Ammon's horn (tissue), 1 donor: ENCODE measurements at regions not wholly inside any gene's neighbourhood (a gene's known extent, or its start where the extent isn't known, plus 50 kb on each side); places are given as distances from the start of the nearest gene placed in this dataset.

Source experiments
- DNase-seq: peaks from one replicate; pipeline ENCODE4 v3.0.0-alpha.2; 2016; ENCODE audit warnings: low spot score

DNA sequence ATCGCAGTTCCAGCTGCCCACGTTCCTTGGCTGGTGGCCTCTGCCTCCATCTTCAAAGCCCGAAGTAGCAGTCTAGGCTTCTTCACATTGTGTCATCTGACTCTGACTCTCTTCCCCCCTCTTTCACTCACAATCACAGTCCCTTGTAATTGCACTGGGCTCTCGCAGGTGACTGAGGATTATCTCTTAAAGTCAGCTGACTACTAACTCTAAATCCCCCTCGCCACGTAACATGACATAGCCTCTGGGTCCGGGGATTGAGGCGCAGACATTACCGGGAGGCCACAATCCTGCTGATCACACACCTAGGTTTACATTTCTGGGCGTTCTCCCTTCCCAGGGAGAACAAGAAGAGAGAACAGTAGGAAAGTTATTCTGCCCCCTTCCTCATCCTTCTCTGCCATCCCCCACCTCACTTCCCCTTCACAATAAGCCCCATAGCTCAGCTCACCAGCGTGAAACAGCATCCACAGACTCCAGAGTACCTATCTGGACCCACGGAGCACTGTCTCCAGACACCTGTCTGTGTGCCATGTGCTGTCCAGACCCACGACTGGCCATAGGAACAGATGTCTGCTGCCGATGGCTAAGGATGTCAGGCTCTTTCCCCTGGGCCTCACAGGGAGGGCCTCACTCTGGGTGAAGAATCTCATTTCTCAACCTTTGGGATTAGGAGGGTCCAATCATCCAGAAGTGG lies 64.3 kb upstream of the FZD7 start:
- DNase-seq: no peak

DNA sequence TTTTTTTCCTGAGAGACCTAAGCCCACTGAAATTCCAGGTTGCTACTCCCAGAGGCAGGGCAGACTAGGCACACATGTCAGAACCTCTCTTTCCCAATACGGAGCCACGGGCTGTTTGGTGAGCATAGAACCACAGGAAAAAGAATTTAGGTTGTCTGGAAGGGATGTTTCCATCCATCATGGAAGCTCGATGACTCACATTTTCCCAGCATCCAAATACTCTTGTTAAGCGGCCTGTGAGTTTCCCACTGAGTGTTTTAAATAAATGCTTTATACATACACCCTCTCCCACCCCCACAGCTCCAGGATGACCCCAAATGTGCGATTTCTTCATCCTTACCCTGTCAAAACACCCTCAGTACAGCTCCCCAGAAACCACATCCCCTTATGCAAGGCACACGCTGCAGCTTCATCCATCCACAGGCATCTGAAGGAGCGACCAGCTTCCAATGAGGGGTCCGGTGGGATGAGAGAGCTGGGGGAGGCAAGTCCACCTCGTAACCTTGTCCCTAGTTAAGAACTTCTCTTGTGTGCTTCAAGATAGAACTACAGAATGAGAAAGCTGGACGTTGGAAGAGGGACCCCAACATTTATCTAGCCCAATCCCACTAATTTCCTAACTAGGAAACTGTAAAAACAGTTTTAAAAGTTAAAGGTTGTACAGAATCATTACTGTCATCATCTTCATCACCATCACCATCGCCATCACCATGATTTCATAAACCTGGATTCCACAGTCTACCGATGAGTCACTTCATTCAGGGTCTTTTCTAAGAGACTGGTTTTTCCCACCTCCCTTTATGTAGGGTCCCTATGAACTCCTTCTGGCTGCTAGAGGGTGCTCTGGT lies 63.5 kb upstream of the FZD7 start:
- no peak for DNase-seq

DNA sequence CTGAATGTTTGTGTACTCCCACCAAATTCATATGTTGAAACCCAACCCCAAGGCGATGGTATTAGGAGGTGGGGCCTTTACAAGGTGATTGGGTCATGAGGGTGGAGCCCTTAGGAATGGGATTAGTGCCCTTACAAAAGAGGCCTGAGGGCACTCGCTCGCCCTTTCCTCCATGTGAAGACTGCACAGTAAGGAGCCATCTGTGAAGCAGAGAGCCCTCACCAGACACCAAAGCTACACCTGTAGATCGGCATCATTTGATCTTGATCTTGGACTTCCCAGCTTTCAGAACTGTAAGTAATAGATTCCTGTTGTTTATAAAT lies 62.9 kb upstream of the FZD7 start:
- DNase-seq: no peak

DNA sequence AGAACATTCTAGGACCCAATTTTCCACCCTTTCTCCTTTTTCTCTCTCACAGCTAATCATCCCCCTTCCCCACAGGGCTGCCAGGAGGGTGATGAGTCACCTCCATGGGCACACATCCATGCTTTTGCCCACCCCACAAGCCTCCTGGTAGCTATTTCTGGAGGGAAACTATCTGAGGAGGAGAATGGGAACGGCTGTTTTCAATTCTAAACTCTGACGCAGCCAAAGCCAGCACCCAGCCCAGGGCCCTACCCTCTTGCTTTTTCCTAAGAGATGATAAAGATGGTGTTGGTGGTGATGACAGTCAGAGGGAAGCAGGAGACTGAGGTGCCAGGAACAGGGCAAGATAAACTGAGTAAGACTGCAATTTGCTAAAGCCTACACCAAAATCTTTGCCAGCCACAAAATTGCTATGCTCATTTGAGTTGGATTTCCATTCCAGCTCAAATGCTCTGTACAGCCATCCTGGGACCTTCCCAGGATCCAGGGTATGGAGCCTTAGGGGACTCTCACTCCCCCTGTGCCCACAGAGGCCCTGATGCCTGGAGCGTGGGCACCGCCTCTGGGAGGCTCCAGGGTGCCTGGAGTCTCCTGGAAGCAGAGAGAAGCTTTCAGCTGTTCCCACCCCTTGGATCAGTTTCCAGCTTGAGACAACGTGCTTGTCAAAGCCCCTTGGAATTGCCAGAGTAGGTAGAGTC lies 62.0 kb upstream of the FZD7 start:
- peak; percentile 47 for DNase-seq

- no peak for DNase-seq
Measured at GRCh38 chr2:201972621-201973255, 60.9 kb upstream of the FZD7 start.

GRCh38 chr2:201973305-201973928 lies 60.2 kb upstream of the FZD7 start:
- no peak for DNase-seq

DNA sequence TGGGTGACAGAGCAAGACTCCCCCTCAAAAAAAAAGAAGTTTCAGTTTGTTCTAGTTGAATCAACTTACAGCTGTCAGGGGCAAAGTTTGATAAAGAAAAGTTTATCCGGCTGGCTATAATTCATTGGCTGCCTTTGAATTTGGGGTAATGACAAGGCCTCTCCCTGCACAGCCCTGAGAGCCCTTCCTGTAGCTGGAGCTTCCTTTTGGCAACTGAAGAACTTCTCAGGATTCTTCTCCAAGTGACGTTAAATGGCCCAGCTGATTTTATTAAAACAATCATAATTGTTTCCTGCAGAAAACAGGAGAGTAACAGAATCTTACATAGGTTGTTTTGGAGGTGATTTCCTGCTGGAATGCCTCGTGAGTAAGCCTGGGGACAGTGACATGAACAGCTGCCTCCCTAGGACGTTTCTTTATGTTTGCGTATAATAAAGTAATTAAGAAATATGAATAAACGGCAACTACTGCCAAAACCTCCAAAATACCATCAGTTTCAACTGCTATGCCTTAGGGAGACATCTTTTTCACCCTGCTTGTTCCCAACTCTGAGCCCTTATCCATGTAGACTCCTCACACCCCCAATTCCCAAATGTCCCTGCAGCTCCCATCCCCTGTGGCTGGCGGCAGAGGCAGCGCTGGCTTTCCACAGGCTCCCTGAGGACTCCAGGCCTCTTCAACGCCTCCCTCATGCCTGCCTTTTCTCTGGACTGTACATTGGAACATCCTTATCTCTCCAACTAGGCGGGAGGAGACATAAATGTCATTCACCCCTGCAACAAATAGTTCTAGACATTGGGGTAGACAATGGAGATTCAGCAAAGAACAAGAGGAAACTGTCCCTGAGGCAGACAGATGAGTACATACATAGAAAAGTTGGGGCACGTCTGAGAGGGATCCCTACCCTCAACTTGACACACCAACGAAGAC lies 59.2 kb upstream of the FZD7 start:
- DNase-seq: no peak

DNA sequence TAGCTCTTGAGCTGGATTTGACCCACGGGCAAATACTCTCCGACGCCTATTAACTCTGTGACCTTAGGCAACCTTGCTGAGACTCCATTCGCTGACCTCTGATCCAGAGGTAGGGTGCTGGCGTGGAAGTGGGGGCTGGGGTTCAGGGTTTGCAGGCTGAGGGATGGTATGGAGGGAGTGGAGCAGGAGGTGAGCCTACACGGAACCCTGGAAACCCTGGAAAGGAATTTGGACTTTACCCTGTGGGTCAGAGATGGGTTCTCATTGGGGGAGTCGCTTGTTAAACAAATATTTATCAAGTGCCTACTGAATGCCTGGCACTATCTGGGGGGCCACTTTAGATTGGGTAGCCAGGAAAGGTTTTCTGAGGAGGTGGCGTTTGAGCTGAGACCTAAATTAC lies 58.2 kb upstream of the FZD7 start:
- no peak for DNase-seq

DNA sequence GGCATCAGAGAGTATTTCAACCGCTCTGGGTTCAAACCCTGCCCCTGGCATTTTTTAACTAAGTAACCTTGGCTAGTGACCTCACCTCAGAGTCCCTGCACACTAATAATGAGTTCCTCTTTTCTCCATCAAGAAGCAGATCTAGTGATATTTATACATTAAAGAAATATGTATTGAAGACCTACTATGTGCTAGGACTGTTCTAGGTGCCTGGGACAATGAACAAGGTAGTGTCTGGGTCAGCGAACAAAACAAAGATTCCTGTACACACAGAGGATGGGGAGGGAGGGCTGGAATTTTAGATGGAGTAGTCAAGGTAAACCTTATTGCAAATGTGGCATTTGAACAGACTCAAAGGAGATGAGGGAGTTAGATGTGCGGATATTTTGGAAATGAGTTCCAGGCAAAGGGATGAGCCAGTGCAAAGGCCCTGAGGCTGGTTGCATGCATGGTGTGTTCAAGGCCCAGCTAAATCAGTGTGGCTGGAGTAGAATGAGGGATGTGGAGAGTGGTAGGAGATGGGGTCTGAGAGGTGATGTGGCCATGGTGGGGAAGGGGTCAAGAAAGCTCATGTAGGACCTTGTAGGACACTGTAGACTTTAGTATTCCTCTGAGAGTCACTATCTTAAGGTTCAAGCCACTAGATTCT lies 57.6 kb upstream of the FZD7 start:
- DNase-seq: no peak

GRCh38 chr2:201977651-201978050 lies 56.0 kb upstream of the FZD7 start:
- no peak for DNase-seq

DNA sequence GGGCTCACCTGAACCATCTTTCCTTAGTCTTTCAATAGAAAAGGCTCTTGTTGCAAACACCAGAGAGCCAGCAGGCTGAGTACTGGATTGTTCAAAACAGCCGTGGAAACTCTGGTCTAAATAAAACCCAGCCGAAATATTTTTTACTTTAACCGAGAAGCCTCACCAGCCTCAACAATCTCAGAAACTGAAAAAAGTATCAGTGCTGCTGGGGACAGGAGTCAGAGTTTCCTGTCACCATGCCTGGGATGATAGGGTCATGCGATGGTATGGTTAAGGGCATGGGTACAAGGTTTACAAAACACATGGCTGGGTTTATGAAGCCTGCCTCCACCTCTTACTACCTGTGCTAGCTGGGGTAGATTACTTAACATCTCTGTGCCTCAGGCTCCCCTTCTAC lies 55.3 kb upstream of the FZD7 start:
- no peak for DNase-seq

DNA sequence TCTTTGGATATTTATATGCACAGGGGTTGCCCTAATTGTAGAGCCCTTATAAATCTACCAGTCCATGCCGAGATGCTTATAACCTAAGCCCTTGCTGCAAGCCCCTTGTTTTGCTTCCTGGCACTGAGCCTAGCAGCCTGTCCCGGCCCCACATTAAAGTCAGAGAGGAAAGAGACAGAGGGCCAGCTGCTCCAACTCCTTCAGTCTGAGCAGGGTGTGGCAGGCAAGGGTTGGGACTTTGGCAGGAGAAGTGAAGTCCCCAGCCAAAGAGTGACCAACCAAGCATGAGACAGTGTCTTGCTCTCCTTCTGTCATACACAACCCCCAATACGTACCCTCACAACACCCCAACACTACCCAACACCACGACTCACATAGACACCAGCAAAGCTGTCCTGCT lies 54.7 kb upstream of the FZD7 start:
- no peak for DNase-seq

DNA sequence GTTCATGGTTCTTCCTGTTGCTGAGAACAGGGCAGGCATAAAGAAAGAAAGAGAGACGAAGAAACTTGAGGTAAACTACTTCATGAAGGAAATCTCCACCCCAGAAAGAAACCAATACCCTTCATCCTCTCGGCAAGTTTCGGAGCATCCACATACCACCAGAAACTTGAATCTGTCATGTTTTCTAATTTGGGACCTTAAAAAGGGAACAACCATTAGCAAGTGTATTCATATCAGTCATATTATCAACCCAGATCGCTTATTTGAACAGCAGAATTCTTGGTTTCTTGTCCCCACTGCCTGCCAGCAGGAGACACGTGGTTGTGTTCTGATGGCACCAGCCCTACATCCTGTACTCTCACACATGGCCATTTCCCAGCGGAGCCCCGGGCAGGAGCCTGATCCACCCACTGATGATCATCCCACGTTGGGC lies 53.2 kb upstream of the FZD7 start:
- no peak for DNase-seq

DNA sequence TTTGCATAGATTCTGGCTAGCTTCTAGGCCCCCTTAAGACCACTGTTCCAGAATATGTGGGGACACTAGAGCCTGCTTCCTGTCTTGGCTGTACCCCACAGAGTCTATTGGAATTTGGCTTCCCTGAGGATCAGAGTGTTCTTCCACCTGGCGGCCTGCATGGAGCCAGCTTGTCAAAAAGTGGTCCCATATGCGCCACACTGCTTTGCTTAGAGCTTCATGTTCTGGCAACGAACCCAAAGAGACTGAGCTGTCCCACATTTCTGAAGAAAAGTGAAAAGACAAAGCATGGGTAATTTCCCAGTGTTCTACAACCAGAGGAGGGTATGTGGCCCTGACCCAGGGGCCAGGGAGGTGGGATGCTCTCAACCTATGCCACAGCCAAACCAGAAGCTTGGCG lies 52.7 kb upstream of the FZD7 start:
- no peak for DNase-seq

DNA sequence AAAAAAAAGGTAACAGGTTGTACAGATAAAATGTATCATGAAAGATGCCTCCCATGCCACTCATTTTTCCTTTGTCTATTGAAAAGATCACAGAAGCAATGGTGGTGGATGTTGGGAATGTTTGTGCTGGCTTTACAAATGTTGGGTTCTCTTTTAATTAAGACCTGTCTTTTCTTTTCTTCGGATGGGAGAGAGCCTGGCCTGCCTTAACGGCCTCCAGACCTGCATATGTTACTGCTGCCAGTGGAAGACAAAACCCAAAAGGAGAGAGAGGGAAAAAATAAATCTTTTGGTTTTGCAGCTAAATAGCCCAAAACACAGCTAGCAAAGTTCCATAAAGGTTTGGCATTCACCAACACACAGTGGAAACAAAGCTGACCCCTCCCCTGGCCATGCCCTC lies 50.5 kb upstream of the FZD7 start:
- DNase-seq: no peak

- no peak for DNase-seq
Measured at GRCh38 chr2:201983800-201984199, 49.9 kb upstream of the FZD7 start.
